ENCODE measurements at regions not wholly inside any gene's neighbourhood (a gene's known extent, or its start where the extent isn't known, plus 50 kb on each side); places are given as distances from the start of the nearest gene placed in this dataset.
A peak's percentile ranks its signal among the peaks of the same experiment; 100 is the strongest.

GRCh38 chr17:45705123-45706009 is 78.8 kb upstream of the CRHR1 start:
- H3K9me3 Mint-ChIP-seq (ENCODE audit: unreplicated experiment), result no peaks in the 10 kb centered on the region
- BruUV-seq (replicated peaks), result no TSS peak
- no peaks in the 10 kb centered on the region for H3K36me3 Mint-ChIP-seq (ENCODE audit: insufficient read depth, unreplicated experiment)
- POLR2A ChIA-PET, result no interaction called here
- intact Hi-C loops (cut with micrococcal nuclease), result loop anchor here (5.0 kb wide), 1 partner anchor 152 kb away; no protein-coding TSS in a partner anchor
- CTCF ChIA-PET, result interaction anchor here (1.3 kb wide), 1 partner anchor 15 kb away, joined by 3 read pairs; no protein-coding TSS in a partner anchor
- H3K4me3 Mint-ChIP-seq (ENCODE audit: unreplicated experiment), result no peak overlapping the region
- H3K4me1 Mint-ChIP-seq (ENCODE audit: insufficient read depth, unreplicated experiment), result peaks cover 26% of the 10 kb centered on the region
- H3K27me3 Mint-ChIP-seq (ENCODE audit: insufficient read depth, unreplicated experiment), result no peaks in the 10 kb centered on the region
- no peak for TF ChIP-seq CTCF (IDR thresholded peaks at IDR 0.05; ENCODE audit: unreplicated experiment)
- no peak overlapping the region for H3K27ac Mint-ChIP-seq (ENCODE audit: low read depth, unreplicated experiment)
- peak; percentile 95 for DNase-seq (ENCODE audit: unreplicated experiment)

- H3K4me1 Mint-ChIP-seq (ENCODE audit: insufficient read depth, unreplicated experiment), result peaks cover 26% of the 10 kb centered on the region
- no peak for DNase-seq (ENCODE audit: unreplicated experiment)
- no peaks in the 10 kb centered on the region for H3K9me3 Mint-ChIP-seq (ENCODE audit: unreplicated experiment)
- H3K27me3 Mint-ChIP-seq (ENCODE audit: insufficient read depth, unreplicated experiment), result no peaks in the 10 kb centered on the region
- no peak for TF ChIP-seq CTCF (IDR thresholded peaks at IDR 0.05; ENCODE audit: unreplicated experiment)
- no peaks in the 10 kb centered on the region for H3K36me3 Mint-ChIP-seq (ENCODE audit: insufficient read depth, unreplicated experiment)
- intact Hi-C loops (cut with micrococcal nuclease), result loop anchor here (5.0 kb wide), 1 partner anchor 151 kb away; no protein-coding TSS in a partner anchor
- H3K4me3 Mint-ChIP-seq (ENCODE audit: unreplicated experiment), result no peak overlapping the region
- no TSS peak for BruUV-seq (replicated peaks)
- ChIA-PET CTCF (interaction anchor here (1.3 kb wide), 1 partner anchor 14 kb away, joined by 3 read pairs; no protein-coding TSS in a partner anchor), POLR2A (no interaction called here)
- H3K27ac Mint-ChIP-seq (ENCODE audit: low read depth, unreplicated experiment), result no peak overlapping the region
These were observed 78.1 kb upstream of the CRHR1 start for GRCh38 chr17:45706033-45706432.

- TF ChIP-seq CTCF (IDR thresholded peaks at IDR 0.05; ENCODE audit: unreplicated experiment), result no peak
- H3K4me3 Mint-ChIP-seq (ENCODE audit: unreplicated experiment), result no peak overlapping the region
- H3K9me3 Mint-ChIP-seq (ENCODE audit: unreplicated experiment), result no peaks in the 10 kb centered on the region
- POLR2A ChIA-PET, result no interaction called here
- peaks cover 21% of the 10 kb centered on the region for H3K27me3 Mint-ChIP-seq (ENCODE audit: insufficient read depth, unreplicated experiment)
- H3K27ac Mint-ChIP-seq (ENCODE audit: low read depth, unreplicated experiment), result no peak overlapping the region
- CTCF ChIA-PET, result interaction anchor here (1.0 kb wide), 1 partner anchor 11 kb away, joined by 3 read pairs; no protein-coding TSS in a partner anchor
- H3K4me1 Mint-ChIP-seq (ENCODE audit: insufficient read depth, unreplicated experiment), result peaks cover 26% of the 10 kb centered on the region
- BruUV-seq (replicated peaks), result no TSS peak
- H3K36me3 Mint-ChIP-seq (ENCODE audit: insufficient read depth, unreplicated experiment), result no peaks in the 10 kb centered on the region
- intact Hi-C loops (cut with micrococcal nuclease), result loop anchor here (5.0 kb wide), 1 partner anchor 149 kb away; no protein-coding TSS in a partner anchor
- DNase-seq (ENCODE audit: unreplicated experiment), result no peak
These were observed 75.3 kb upstream of the CRHR1 start for GRCh38 chr17:45708707-45709290.

GRCh38 chr17:45709728-45710288 is 74.3 kb upstream of the CRHR1 start:
- no peak for TF ChIP-seq CTCF (IDR thresholded peaks at IDR 0.05; ENCODE audit: unreplicated experiment)
- no peak overlapping the region for H3K4me3 Mint-ChIP-seq (ENCODE audit: unreplicated experiment)
- H3K9me3 Mint-ChIP-seq (ENCODE audit: unreplicated experiment), result no peaks in the 10 kb centered on the region
- intact Hi-C loops (cut with micrococcal nuclease), result loop anchor here (5.0 kb wide), 1 partner anchor 147 kb away; no protein-coding TSS in a partner anchor
- H3K4me1 Mint-ChIP-seq (ENCODE audit: insufficient read depth, unreplicated experiment), result peaks cover 17% of the 10 kb centered on the region
- H3K27me3 Mint-ChIP-seq (ENCODE audit: insufficient read depth, unreplicated experiment), result peaks cover 31% of the 10 kb centered on the region
- no peak overlapping the region for H3K27ac Mint-ChIP-seq (ENCODE audit: low read depth, unreplicated experiment)
- ChIA-PET CTCF (interaction anchor here (1.0 kb wide), 1 partner anchor 10 kb away, joined by 3 read pairs; no protein-coding TSS in a partner anchor), POLR2A (no interaction called here)
- DNase-seq (ENCODE audit: unreplicated experiment), result no peak
- H3K36me3 Mint-ChIP-seq (ENCODE audit: insufficient read depth, unreplicated experiment), result no peaks in the 10 kb centered on the region
- no TSS peak for BruUV-seq (replicated peaks)

All from MCF 10A (cell line).